ENCODE measurements at regions not wholly inside any gene's neighbourhood (a gene's known extent, or its start where the extent isn't known, plus 50 kb on each side); places are given as distances from the start of the nearest gene placed in this dataset.

DNA sequence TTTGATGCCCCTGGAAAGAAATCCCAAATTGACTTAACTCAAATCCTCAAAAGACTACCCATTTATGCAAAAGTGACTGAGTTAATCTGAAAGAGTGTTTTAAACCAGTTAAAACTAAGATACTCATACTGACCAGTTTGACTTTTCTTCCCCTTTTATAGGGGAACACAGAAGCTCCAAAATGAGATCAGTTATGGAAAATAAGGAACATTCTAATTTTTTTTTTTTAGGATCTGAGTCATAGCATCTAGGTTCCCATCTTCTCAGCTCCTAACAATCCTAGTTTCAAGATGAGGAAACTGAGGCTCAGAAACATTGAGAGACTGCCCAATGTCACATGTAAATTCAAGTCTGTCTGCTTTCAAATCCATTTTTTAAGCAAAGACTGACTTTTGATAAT lies 231.1 kb upstream of the RUNX1 start:
- H3K4me2 ChIP-seq (ENCODE audit: low read depth, low read length, poor library complexity, severe bottlenecking), result no peak overlapping the region
- no peaks in the 10 kb centered on the region for H3K4me1 ChIP-seq (ENCODE audit: insufficient read depth, low read length, poor library complexity, severe bottlenecking)
- H3K9ac ChIP-seq (ENCODE audit: low read depth, low read length, poor library complexity, severe bottlenecking), result no peak overlapping the region
- no peaks in the 10 kb centered on the region for H3K9me2 ChIP-seq (replicated peaks; ENCODE audit: low read depth, low read length)
- no peaks in the 10 kb centered on the region for H3F3A ChIP-seq (ENCODE audit: low read depth)
- no peak overlapping the region for H2AFZ ChIP-seq (ENCODE audit: low read length)
- H3K4me3 ChIP-seq (ENCODE audit: low read length, poor library complexity, severe bottlenecking), result no peak overlapping the region
- no peaks in the 10 kb centered on the region for H3K79me2 ChIP-seq (ENCODE audit: insufficient read depth, low read length)
- TF ChIP-seq, protein P1, sequence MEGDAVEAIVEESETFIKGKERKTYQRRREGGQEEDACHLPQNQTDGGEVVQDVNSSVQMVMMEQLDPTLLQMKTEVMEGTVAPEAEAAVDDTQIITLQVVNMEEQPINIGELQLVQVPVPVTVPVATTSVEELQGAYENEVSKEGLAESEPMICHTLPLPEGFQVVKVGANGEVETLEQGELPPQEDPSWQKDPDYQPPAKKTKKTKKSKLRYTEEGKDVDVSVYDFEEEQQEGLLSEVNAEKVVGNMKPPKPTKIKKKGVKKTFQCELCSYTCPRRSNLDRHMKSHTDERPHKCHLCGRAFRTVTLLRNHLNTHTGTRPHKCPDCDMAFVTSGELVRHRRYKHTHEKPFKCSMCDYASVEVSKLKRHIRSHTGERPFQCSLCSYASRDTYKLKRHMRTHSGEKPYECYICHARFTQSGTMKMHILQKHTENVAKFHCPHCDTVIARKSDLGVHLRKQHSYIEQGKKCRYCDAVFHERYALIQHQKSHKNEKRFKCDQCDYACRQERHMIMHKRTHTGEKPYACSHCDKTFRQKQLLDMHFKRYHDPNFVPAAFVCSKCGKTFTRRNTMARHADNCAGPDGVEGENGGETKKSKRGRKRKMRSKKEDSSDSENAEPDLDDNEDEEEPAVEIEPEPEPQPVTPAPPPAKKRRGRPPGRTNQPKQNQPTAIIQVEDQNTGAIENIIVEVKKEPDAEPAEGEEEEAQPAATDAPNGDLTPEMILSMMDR (conservative IDR thresholded peaks at IDR 0.05; ENCODE audit: low read length), result no peak
- H3K27me3 ChIP-seq (ENCODE audit: insufficient read depth, low read length, poor library complexity, severe bottlenecking), result no peaks in the 10 kb centered on the region
- no peaks in the 10 kb centered on the region for H3K36me3 ChIP-seq (ENCODE audit: insufficient read depth, low read length)
- H4K20me1 ChIP-seq (ENCODE audit: insufficient read depth, low read length, poor library complexity, severe bottlenecking), result no peaks in the 10 kb centered on the region
- H3K9me3 ChIP-seq (ENCODE audit: insufficient read depth, low read depth, low read length), result no peaks in the 10 kb centered on the region

DNA sequence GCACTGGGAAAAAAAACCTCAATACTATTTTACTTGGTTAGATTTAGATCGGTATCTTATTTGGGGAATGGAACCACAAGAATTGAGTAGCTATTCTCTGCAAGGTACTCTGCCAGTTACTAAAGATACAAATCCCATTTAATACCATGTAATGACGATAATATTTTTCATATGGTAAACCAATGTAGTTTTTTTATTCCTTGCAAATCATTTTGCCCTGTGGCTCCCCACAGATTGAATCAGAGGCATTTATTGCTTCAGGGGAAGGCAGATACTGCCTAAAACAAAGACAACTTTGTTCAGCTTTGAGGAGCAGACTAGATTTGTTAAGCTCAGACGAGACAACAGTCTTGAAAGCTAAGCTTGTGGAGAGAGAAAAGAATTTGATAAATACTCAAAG lies 226.7 kb upstream of the RUNX1 start:
- no peaks in the 10 kb centered on the region for H3K36me3 ChIP-seq (ENCODE audit: insufficient read depth, low read length)
- no peaks in the 10 kb centered on the region for H3K4me1 ChIP-seq (ENCODE audit: insufficient read depth, low read length, poor library complexity, severe bottlenecking)
- H3K9me3 ChIP-seq (ENCODE audit: insufficient read depth, low read depth, low read length), result no peaks in the 10 kb centered on the region
- no peak overlapping the region for H2AFZ ChIP-seq (ENCODE audit: low read length)
- no peaks in the 10 kb centered on the region for H3F3A ChIP-seq (ENCODE audit: low read depth)
- no peak overlapping the region for H3K9ac ChIP-seq (ENCODE audit: low read depth, low read length, poor library complexity, severe bottlenecking)
- TF ChIP-seq EZH2phosphoT487 (IDR thresholded peaks at IDR 0.05; ENCODE audit: borderline replicate concordance), result no peak
- TF ChIP-seq, protein P1 (conservative IDR thresholded peaks at IDR 0.05; ENCODE audit: low read length), result no peak
- H3K27me3 ChIP-seq (ENCODE audit: insufficient read depth, low read length, poor library complexity, severe bottlenecking), result no peaks in the 10 kb centered on the region
- no peaks in the 10 kb centered on the region for H3K79me2 ChIP-seq (ENCODE audit: insufficient read depth, low read length)
- H3K9me2 ChIP-seq (replicated peaks; ENCODE audit: low read depth, low read length), result no peaks in the 10 kb centered on the region
- no peaks in the 10 kb centered on the region for H4K20me1 ChIP-seq (ENCODE audit: insufficient read depth, low read length, poor library complexity, severe bottlenecking)
- no peak overlapping the region for H3K4me2 ChIP-seq (ENCODE audit: low read depth, low read length, poor library complexity, severe bottlenecking)
- H3K4me3 ChIP-seq (ENCODE audit: low read length, poor library complexity, severe bottlenecking), result no peak overlapping the region

DNA sequence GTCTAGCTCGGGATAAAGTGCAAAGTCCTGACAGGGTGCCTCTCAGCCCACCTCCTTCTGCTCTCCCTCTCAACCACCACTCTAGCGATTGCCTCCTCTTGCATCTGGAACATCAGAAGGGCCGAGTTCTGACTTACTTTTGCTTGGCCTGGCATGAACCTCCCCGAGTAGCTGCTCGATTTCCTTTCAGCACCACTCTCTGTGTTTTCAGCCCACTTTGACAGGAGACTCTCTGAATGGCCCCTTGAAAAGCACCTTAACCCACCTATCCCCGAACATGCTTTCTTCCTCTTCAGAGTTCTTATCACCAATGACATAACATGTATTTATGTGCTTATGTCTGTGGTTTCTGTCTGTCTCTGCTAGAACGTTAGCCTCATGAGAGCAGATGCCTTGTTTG lies 225.8 kb upstream of the RUNX1 start:
- no peak overlapping the region for H3K9ac ChIP-seq (ENCODE audit: low read depth, low read length, poor library complexity, severe bottlenecking)
- TF ChIP-seq, protein P1 (conservative IDR thresholded peaks at IDR 0.05; ENCODE audit: low read length), result no peak
- no peaks in the 10 kb centered on the region for H3K9me2 ChIP-seq (replicated peaks; ENCODE audit: low read depth, low read length)
- no peaks in the 10 kb centered on the region for H3K4me1 ChIP-seq (ENCODE audit: insufficient read depth, low read length, poor library complexity, severe bottlenecking)
- H3K4me2 ChIP-seq (ENCODE audit: low read depth, low read length, poor library complexity, severe bottlenecking), result no peak overlapping the region
- H3K36me3 ChIP-seq (ENCODE audit: insufficient read depth, low read length), result no peaks in the 10 kb centered on the region
- H3F3A ChIP-seq (ENCODE audit: low read depth), result no peaks in the 10 kb centered on the region
- no peaks in the 10 kb centered on the region for H3K79me2 ChIP-seq (ENCODE audit: insufficient read depth, low read length)
- no peak overlapping the region for H2AFZ ChIP-seq (ENCODE audit: low read length)
- H3K4me3 ChIP-seq (ENCODE audit: low read length, poor library complexity, severe bottlenecking), result no peak overlapping the region
- no peaks in the 10 kb centered on the region for H3K9me3 ChIP-seq (ENCODE audit: insufficient read depth, low read depth, low read length)
- H4K20me1 ChIP-seq (ENCODE audit: insufficient read depth, low read length, poor library complexity, severe bottlenecking), result no peaks in the 10 kb centered on the region
- no peaks in the 10 kb centered on the region for H3K27me3 ChIP-seq (ENCODE audit: insufficient read depth, low read length, poor library complexity, severe bottlenecking)
